KMS-11 (cell line): ENCODE measurements at regions not wholly inside any gene's neighbourhood (a gene's known extent, or its start where the extent isn't known, plus 50 kb on each side); places are given as distances from the start of the nearest gene placed in this dataset.
A peak's percentile ranks its signal among the peaks of the same experiment; 100 is the strongest.

Experiments used
- H2AFZ ChIP-seq: fragments of 200-600 bp; sonication (generic); 2 replicates; pipeline ENCODE4 v1.6.1; 2016; ENCODE audit warnings: antibody characterized with exemption, mixed run types, low read depth
- H3K27ac ChIP-seq: fragments of 200-600 bp; sonication (generic); 2 replicates; pipeline ENCODE4 v1.6.1; 2016; ENCODE audit warnings: mild to moderate bottlenecking, mixed run types
- H3K27me3 ChIP-seq: fragments of 200-600 bp; sonication (generic); 2 replicates; pipeline ENCODE4 v1.6.1; 2017; ENCODE audit warnings: mild to moderate bottlenecking, low read depth, mixed run types, moderate library complexity; ENCODE audit not compliant: insufficient read depth
- H3K36me3 ChIP-seq: fragments of 200-600 bp; sonication (generic); 2 replicates; pipeline ENCODE4 v1.6.1; 2017; ENCODE audit warnings: mild to moderate bottlenecking, mixed run types; ENCODE audit not compliant: insufficient read depth
- H3K4me1 ChIP-seq: fragments of 200-600 bp; sonication (generic); 2 replicates; pipeline ENCODE4 v1.6.1; 2016; ENCODE audit warnings: mild to moderate bottlenecking, low read depth, mixed run types; ENCODE audit not compliant: poor library complexity, severe bottlenecking
- H3K4me2 ChIP-seq: fragments of 200-600 bp; sonication (generic); 2 replicates; pipeline ENCODE4 v1.7.0; 2016; ENCODE audit warnings: mild to moderate bottlenecking, mixed run types
- H3K4me3 ChIP-seq: fragments of 200-600 bp; sonication (generic); IDR thresholded peaks from 2 replicates; pipeline ENCODE4 v1.6.1; 2017; ENCODE audit warnings: low read depth, low read length, mixed read lengths; ENCODE audit not compliant: insufficient read depth
- H3K79me2 ChIP-seq: fragments of 200-600 bp; sonication (generic); 2 replicates; pipeline ENCODE4 v1.6.1; 2016; ENCODE audit warnings: low read depth, mixed run types; ENCODE audit not compliant: insufficient read depth
- H3K9ac ChIP-seq: fragments of 200-600 bp; sonication (generic); 2 replicates; pipeline ENCODE4 v1.6.1; 2016; ENCODE audit warnings: mild to moderate bottlenecking, mixed run types
- H4K20me1 ChIP-seq: fragments of 200-600 bp; sonication (generic); 2 replicates; pipeline ENCODE4 v1.6.1; 2016; ENCODE audit warnings: mild to moderate bottlenecking, mixed run types; ENCODE audit not compliant: insufficient read depth
- CTCF ChIP-seq: fragments of 200-600 bp; sonication (generic); conservative IDR thresholded peaks from 2 replicates; pipeline ENCODE4 v1.6.1; 2017; ENCODE audit warnings: low read depth, mild to moderate bottlenecking, antibody characterized with exemption, low read length, moderate library complexity, mixed read lengths

DNA sequence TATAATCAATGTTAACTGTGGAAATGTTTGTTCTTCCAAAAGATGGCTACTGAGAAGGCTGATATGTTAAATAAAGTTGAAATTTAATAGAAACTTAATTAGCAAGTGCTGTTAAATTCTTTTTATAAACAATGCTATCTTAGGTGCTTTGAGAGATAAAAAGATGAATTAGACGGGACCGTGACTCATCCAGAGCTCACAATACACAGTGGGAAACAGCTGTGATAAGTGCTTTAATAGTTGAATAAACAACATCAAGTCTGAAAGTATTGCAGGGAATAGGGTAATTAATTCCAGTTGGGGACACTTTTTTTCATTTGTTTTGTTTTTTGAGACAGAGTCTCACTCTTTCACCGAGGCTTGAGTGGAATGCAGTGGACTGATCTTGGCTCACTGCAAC lies 85.5 kb upstream of the DTNA start:
- H3K27me3 ChIP-seq: no peaks in the 10 kb centered on the region
- H3K4me1 ChIP-seq: peaks cover 13% of the 10 kb centered on the region
- H3K79me2 ChIP-seq: no peaks in the 10 kb centered on the region
- H2AFZ ChIP-seq: no peak overlapping the region
- no peak overlapping the region for H3K9ac ChIP-seq
- no peak overlapping the region for H3K4me3 ChIP-seq
- no peak for TF ChIP-seq CTCF
- no peak overlapping the region for H3K27ac ChIP-seq
- no peak overlapping the region for H3K4me2 ChIP-seq
- H4K20me1 ChIP-seq: no peaks in the 10 kb centered on the region; the same call in 1 of the 2 replicates
- no peaks in the 10 kb centered on the region for H3K36me3 ChIP-seq

GRCh38 chr18:34626404-34627136 lies 83.5 kb upstream of the DTNA start:
- H4K20me1 ChIP-seq: no peaks in the 10 kb centered on the region; the same call in 1 of the 2 replicates

DNA sequence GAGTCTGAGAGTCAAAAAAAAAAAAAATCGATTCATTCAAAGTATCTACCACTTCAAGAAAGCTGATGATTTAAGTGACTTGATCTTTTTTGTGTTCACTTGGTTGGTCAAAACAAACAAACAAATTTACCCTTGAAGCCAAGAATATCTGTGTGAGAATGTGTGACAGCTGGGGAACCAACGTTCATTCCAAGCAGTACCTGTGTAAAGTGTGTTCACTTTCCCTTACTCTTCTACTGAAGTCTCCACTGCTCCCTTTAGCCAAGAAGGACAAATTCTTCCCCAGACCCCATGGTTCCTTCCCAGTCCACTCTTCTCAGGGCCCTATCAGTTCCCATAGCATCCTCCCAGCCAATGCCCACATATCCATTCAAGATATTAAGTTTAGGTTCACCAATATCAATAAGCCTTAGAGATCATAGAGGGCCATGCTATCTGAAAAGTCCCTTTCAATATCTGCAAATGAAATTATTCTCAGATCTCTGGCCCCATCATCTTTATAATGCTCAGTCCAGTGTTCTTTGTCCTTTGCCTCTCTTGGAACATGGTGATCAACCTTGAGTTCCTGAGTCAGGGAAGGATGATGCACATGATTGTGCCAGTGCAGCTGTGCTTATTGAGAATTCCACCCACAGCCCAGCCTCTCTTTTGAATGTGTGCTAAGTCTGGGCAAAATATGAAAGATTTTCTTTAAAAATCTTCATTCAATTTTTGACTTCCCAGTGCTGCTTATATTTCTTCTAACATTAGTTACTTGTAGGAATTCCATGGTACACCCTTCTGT lies 82.8 kb upstream of the DTNA start:
- Histone ChIP-seq H3K27ac (no peak overlapping the region), H3K36me3 (no peaks in the 10 kb centered on the region), H3K9ac (no peak overlapping the region), H3K4me2 (peak overlapping the region; percentile 19; the same call in 1 of the 2 replicates), H2AFZ (no peak overlapping the region), H3K79me2 (no peaks in the 10 kb centered on the region), H3K4me3 (no peak overlapping the region), H3K4me1 (peaks cover 13% of the 10 kb centered on the region), H3K27me3 (no peaks in the 10 kb centered on the region), H4K20me1 (no peaks in the 10 kb centered on the region; the same call in 1 of the 2 replicates)
- no peak for TF ChIP-seq CTCF

More at GRCh38 chr18:34626404-34627136, 83.5 kb upstream of the DTNA start:
- Histone ChIP-seq H3K4me3 (no peak overlapping the region), H3K27ac (no peak overlapping the region), H3K4me2 (peak overlapping the region; percentile 19; the same call in 1 of the 2 replicates), H2AFZ (no peak overlapping the region), H3K36me3 (no peaks in the 10 kb centered on the region), H3K9ac (no peak overlapping the region), H3K4me1 (peaks cover 13% of the 10 kb centered on the region), H3K27me3 (no peaks in the 10 kb centered on the region), H3K79me2 (no peaks in the 10 kb centered on the region)
- TF ChIP-seq CTCF: no peak

- Histone ChIP-seq H3K27ac (no peak overlapping the region), H3K4me2 (no peak overlapping the region), H3K4me3 (no peak overlapping the region), H3K27me3 (no peaks in the 10 kb centered on the region), H3K9ac (no peak overlapping the region), H3K79me2 (no peaks in the 10 kb centered on the region), H3K4me1 (peaks cover 7% of the 10 kb centered on the region), H4K20me1 (no peaks in the 10 kb centered on the region; the same call in 1 of the 2 replicates), H2AFZ (no peak overlapping the region), H3K36me3 (no peaks in the 10 kb centered on the region)
- no peak for TF ChIP-seq CTCF
These were observed 78.8 kb upstream of the DTNA start for GRCh38 chr18:34631093-34631966.
